HCT116 (cell line): ENCODE measurements at regions not wholly inside any gene's neighbourhood (a gene's known extent, or its start where the extent isn't known, plus 50 kb on each side); places are given as distances from the start of the nearest gene placed in this dataset.

Source experiments
- CEBPB ChIP-seq: IDR thresholded peaks from 2 replicates; pipeline ENCODE4 v1.6.1; 2012; ENCODE audit warnings: low read depth
- EGR1 ChIP-seq: IDR thresholded peaks from 2 replicates; pipeline ENCODE4 v1.6.1; 2012; ENCODE audit warnings: low read depth
- EZH2 ChIP-seq: fragments of 200-600 bp; sonication (generic); IDR thresholded peaks from 2 replicates; pipeline ENCODE4 v1.6.1; 2017; ENCODE audit warnings: antibody characterized with exemption, mixed run types
- EZH2phosphoT487 ChIP-seq: fragments of 200-600 bp; IDR thresholded peaks from 2 replicates; pipeline ENCODE4 v1.6.1; 2018; ENCODE audit warnings: antibody characterized with exemption, borderline replicate concordance
- POLR2A ChIP-seq: IDR thresholded peaks from 2 replicates; pipeline ENCODE4 v1.7.0; 2011; ENCODE audit warnings: borderline replicate concordance; ENCODE audit not compliant: insufficient read depth, insufficient read length; ENCODE audit errors: extremely low read depth
- TF ChIP-seq, protein P1 (sequence below): IDR thresholded peaks from 2 replicates; pipeline ENCODE4 v1.6.1; 2011; ENCODE audit warnings: mild to moderate bottlenecking, low read length, moderate library complexity; ENCODE audit not compliant: insufficient replicate concordance; ENCODE audit errors: extremely low read depth
- TF ChIP-seq, protein P2 (sequence below): IDR thresholded peaks from 2 replicates; pipeline ENCODE4 v1.6.1; 2012; ENCODE audit warnings: low read depth
- TF ChIP-seq, protein P3 (sequence below), 3 experiments: fragments of 200-600 bp in 1 of 3; sonication (generic) in 1 of 3; IDR thresholded peaks in 2 of 3; conservative IDR thresholded peaks in 1 of 3; 2 replicates each; pipeline ENCODE4 v1.5.1; 2012 to 2017; ENCODE audit warnings: low read depth in 2 of 3, low read length in 2 of 3, antibody characterized with exemption in 1 of 3, borderline replicate concordance in 1 of 3, control low read depth in 1 of 3, mild to moderate bottlenecking in 1 of 3, mixed read lengths in 1 of 3, mixed run types in 1 of 3, moderate library complexity in 1 of 3; ENCODE audit not compliant: insufficient read depth in 1 of 3

DNA sequence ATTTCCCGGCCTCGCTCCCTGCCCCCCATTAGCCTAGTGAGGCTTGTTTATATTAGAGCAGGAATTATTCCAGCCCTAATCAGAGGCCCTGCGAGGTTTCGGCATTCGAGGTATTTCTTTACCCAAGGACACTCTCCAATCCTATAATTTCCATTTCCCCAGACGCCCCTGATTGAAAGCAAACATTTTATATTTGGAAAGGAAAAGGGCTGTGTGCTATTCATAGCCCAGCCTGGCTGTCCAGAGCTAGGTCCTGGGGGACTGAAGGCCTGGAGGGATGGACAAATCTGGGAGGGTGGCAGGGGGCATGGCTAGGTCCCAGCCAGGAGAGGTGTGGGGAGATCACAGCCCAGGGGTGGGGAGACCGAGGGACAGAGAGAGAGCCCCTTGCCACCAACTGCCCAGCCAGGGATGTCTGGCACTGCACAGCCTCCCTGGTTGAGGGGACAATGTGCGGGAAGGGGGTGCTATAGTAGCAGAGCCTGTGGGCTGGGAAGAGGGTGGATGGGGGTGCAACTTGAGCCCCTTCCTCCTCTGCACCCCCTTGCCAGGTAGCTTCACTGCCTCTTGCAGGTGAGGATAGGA lies 125.1 kb downstream of the BARX1 start:
- TF ChIP-seq, protein P1, sequence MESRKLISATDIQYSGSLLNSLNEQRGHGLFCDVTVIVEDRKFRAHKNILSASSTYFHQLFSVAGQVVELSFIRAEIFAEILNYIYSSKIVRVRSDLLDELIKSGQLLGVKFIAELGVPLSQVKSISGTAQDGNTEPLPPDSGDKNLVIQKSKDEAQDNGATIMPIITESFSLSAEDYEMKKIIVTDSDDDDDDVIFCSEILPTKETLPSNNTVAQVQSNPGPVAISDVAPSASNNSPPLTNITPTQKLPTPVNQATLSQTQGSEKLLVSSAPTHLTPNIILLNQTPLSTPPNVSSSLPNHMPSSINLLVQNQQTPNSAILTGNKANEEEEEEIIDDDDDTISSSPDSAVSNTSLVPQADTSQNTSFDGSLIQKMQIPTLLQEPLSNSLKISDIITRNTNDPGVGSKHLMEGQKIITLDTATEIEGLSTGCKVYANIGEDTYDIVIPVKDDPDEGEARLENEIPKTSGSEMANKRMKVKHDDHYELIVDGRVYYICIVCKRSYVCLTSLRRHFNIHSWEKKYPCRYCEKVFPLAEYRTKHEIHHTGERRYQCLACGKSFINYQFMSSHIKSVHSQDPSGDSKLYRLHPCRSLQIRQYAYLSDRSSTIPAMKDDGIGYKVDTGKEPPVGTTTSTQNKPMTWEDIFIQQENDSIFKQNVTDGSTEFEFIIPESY = no peak
- TF ChIP-seq, protein P2, sequence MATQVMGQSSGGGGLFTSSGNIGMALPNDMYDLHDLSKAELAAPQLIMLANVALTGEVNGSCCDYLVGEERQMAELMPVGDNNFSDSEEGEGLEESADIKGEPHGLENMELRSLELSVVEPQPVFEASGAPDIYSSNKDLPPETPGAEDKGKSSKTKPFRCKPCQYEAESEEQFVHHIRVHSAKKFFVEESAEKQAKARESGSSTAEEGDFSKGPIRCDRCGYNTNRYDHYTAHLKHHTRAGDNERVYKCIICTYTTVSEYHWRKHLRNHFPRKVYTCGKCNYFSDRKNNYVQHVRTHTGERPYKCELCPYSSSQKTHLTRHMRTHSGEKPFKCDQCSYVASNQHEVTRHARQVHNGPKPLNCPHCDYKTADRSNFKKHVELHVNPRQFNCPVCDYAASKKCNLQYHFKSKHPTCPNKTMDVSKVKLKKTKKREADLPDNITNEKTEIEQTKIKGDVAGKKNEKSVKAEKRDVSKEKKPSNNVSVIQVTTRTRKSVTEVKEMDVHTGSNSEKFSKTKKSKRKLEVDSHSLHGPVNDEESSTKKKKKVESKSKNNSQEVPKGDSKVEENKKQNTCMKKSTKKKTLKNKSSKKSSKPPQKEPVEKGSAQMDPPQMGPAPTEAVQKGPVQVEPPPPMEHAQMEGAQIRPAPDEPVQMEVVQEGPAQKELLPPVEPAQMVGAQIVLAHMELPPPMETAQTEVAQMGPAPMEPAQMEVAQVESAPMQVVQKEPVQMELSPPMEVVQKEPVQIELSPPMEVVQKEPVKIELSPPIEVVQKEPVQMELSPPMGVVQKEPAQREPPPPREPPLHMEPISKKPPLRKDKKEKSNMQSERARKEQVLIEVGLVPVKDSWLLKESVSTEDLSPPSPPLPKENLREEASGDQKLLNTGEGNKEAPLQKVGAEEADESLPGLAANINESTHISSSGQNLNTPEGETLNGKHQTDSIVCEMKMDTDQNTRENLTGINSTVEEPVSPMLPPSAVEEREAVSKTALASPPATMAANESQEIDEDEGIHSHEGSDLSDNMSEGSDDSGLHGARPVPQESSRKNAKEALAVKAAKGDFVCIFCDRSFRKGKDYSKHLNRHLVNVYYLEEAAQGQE = no peak
- TF ChIP-seq, protein P3, sequence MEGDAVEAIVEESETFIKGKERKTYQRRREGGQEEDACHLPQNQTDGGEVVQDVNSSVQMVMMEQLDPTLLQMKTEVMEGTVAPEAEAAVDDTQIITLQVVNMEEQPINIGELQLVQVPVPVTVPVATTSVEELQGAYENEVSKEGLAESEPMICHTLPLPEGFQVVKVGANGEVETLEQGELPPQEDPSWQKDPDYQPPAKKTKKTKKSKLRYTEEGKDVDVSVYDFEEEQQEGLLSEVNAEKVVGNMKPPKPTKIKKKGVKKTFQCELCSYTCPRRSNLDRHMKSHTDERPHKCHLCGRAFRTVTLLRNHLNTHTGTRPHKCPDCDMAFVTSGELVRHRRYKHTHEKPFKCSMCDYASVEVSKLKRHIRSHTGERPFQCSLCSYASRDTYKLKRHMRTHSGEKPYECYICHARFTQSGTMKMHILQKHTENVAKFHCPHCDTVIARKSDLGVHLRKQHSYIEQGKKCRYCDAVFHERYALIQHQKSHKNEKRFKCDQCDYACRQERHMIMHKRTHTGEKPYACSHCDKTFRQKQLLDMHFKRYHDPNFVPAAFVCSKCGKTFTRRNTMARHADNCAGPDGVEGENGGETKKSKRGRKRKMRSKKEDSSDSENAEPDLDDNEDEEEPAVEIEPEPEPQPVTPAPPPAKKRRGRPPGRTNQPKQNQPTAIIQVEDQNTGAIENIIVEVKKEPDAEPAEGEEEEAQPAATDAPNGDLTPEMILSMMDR (IDR thresholded peaks at IDR 0.05 in 2 of 3, conservative IDR thresholded peaks at IDR 0.05 in 1 of 3; ENCODE audit: borderline replicate concordance in 1 of 3, insufficient read depth in 1 of 3, low read depth in 2 of 3, low read length in 2 of 3) = no peak
- no peak for TF ChIP-seq CEBPB
- no peak for TF ChIP-seq EZH2
- TF ChIP-seq POLR2A = no peak
- no peak for TF ChIP-seq EGR1
- no peak for TF ChIP-seq EZH2phosphoT487
